ENCODE measurements at regions not wholly inside any gene's neighbourhood (a gene's known extent, or its start where the extent isn't known, plus 50 kb on each side); places are given as distances from the start of the nearest gene placed in this dataset.

GRCh38 chr17:74043976-74044375 is 159.5 kb upstream of the RPL38 start:
- in situ Hi-C loops (cut with HindIII; ENCODE audit: low pct_unique_long_range_greater_than_20kb, low sequenced_read_pairs) (no loop called here), intact Hi-C loops (cut with micrococcal nuclease; ENCODE audit: unreplicated experiment) (loop anchor here (5.0 kb wide), 1 partner anchor 52 kb away; no protein-coding TSS in a partner anchor)
- no peak for ATAC-seq
- peaks cover 4% of the 10 kb centered on the region; the same call in 1 of the 2 replicates for H3K27me3 ChIP-seq (ENCODE audit: control insufficient read depth, insufficient read depth, low read length)
- H3K9me3 ChIP-seq (ENCODE audit: control insufficient read depth, insufficient read depth, low read depth, low read length): no peaks in the 10 kb centered on the region
- H3K36me3 ChIP-seq (ENCODE audit: control insufficient read depth, insufficient read depth, low read length): no peaks in the 10 kb centered on the region
- TF ChIP-seq SIN3A (IDR thresholded peaks at IDR 0.05; ENCODE audit: borderline replicate concordance, insufficient read depth, low read depth, low read length) (no peak), CTCF (IDR thresholded peaks at IDR 0.05) (no peak), REST (IDR thresholded peaks at IDR 0.05; ENCODE audit: insufficient read depth in 1 of 2, low read depth in 2 of 2, low read length in 1 of 2) (no peak), POLR2AphosphoS5 (IDR thresholded peaks at IDR 0.05; ENCODE audit: low read depth, low read length) (no peak), TCF7L2 (IDR thresholded peaks at IDR 0.05; ENCODE audit: low read depth, low read length) (no peak)
- no peak overlapping the region for H3K4me3 ChIP-seq (ENCODE audit: low read depth in 2 of 2, low read length in 2 of 2)
- no TSS peak for BruUV-seq (replicated peaks)
- DNase-seq (ENCODE audit: low read depth, low spot score): no peak
- ChIA-PET CTCF (no interaction called here), POLR2A (no interaction called here)
- peaks cover 2% of the 10 kb centered on the region; the same call in 1 of the 2 replicates for H3K4me1 ChIP-seq (ENCODE audit: control insufficient read depth, insufficient read depth, low read length)
- H3K27ac ChIP-seq (ENCODE audit: low read length): no peak overlapping the region

- Histone ChIP-seq H3K9me3 (ENCODE audit: control insufficient read depth, insufficient read depth, low read depth, low read length) (no peaks in the 10 kb centered on the region), H3K27me3 (ENCODE audit: control insufficient read depth, insufficient read depth, low read length) (peaks cover 7% of the 10 kb centered on the region; the same call in 1 of the 2 replicates), H3K27ac (ENCODE audit: low read length) (no peak overlapping the region), H3K36me3 (ENCODE audit: control insufficient read depth, insufficient read depth, low read length) (no peaks in the 10 kb centered on the region), H3K4me1 (ENCODE audit: control insufficient read depth, insufficient read depth, low read length) (peaks cover 2% of the 10 kb centered on the region; the same call in 1 of the 2 replicates), H3K4me3 (ENCODE audit: low read depth in 2 of 2, low read length in 2 of 2) (no peak overlapping the region)
- CTCF ChIA-PET: interaction anchor here (0.7 kb wide), 1 partner anchor 11 kb away, joined by 7 read pairs; no protein-coding TSS in a partner anchor
- in situ Hi-C loops (cut with HindIII; ENCODE audit: low pct_unique_long_range_greater_than_20kb, low sequenced_read_pairs): no loop called here
- POLR2A ChIA-PET: no interaction called here
- no TSS peak for BruUV-seq (replicated peaks)
- DNase-seq (ENCODE audit: low read depth, low spot score) (no peak), ATAC-seq (no peak)
- intact Hi-C loops (cut with micrococcal nuclease; ENCODE audit: unreplicated experiment): no loop called here
- TF ChIP-seq SIN3A (IDR thresholded peaks at IDR 0.05; ENCODE audit: borderline replicate concordance, insufficient read depth, low read depth, low read length) (no peak), TCF7L2 (IDR thresholded peaks at IDR 0.05; ENCODE audit: low read depth, low read length) (no peak), REST (IDR thresholded peaks at IDR 0.05; ENCODE audit: insufficient read depth in 1 of 2, low read depth in 2 of 2, low read length in 1 of 2) (no peak), CTCF (IDR thresholded peaks at IDR 0.05) (no peak), POLR2AphosphoS5 (IDR thresholded peaks at IDR 0.05; ENCODE audit: low read depth, low read length) (no peak)
Measured at GRCh38 chr17:74045608-74046280, 157.7 kb upstream of the RPL38 start.

Measured in Panc1 (cell line).